Liver (tissue), 8 donors: ENCODE measurements at regions not wholly inside any gene's neighbourhood (a gene's known extent, or its start where the extent isn't known, plus 50 kb on each side); places are given as distances from the start of the nearest gene placed in this dataset.

Experiments used
- DNase-seq: peaks from one replicate; pipeline ENCODE4 v3.0.0-alpha.2; 2017; ENCODE audit warnings: low spot score
- H3K27ac ChIP-seq, 2 donors: one replicate each; pipeline ENCODE4 v1.7.0; 2013; ENCODE audit warnings: inconsistent platforms in 2 of 2, low read length in 2 of 2, control low read depth in 1 of 2, low read depth in 1 of 2, mild to moderate bottlenecking in 1 of 2
- H3K27me3 ChIP-seq, 4 donors: one replicate each; pipeline versions ENCODE4 v1.6.1 to v1.7.0; 2013; ENCODE audit warnings: low read length in 3 of 4, inconsistent platforms in 1 of 4, mild to moderate bottlenecking in 1 of 4, moderate library complexity in 1 of 4; ENCODE audit not compliant: control insufficient read depth in 4 of 4, insufficient read depth in 4 of 4
- H3K36me3 ChIP-seq, 4 donors: one replicate each; pipeline versions ENCODE4 v1.6.1 to v1.7.0; 2013; ENCODE audit warnings: low read length in 3 of 4, mild to moderate bottlenecking in 3 of 4, low read depth in 1 of 4, moderate library complexity in 1 of 4; ENCODE audit not compliant: control insufficient read depth in 4 of 4, insufficient read depth in 3 of 4
- H3K4me1 ChIP-seq, 4 donors: one replicate each; pipeline versions ENCODE4 v1.6.1 to v1.7.0; 2013; ENCODE audit warnings: low read length in 3 of 4, mild to moderate bottlenecking in 3 of 4, moderate library complexity in 1 of 4; ENCODE audit not compliant: control insufficient read depth in 4 of 4, insufficient read depth in 4 of 4
- H3K4me3 ChIP-seq, 3 donors: one replicate each; pipeline versions ENCODE4 v1.6.1 to v1.7.0; 2013; ENCODE audit warnings: low read length in 3 of 3, control low read depth in 1 of 3, low read depth in 1 of 3, mild to moderate bottlenecking in 1 of 3
- H3K9ac ChIP-seq, 2 donors: one replicate each; pipeline ENCODE4 v1.7.0; 2013; ENCODE audit warnings: low read length in 2 of 2, mild to moderate bottlenecking in 2 of 2, moderate library complexity in 2 of 2, control low read depth in 1 of 2, low read depth in 1 of 2
- H3K9me3 ChIP-seq, 4 donors: one replicate each; pipeline versions ENCODE4 v1.6.1 to v1.7.0; 2013; ENCODE audit warnings: low read length in 3 of 4; ENCODE audit not compliant: control insufficient read depth in 4 of 4
- EGR1 ChIP-seq, 2 donors: IDR thresholded peaks; 2 replicates each; pipeline ENCODE4 v1.6.1; 2016 to 2018; ENCODE audit warnings: antibody characterized with exemption in 2 of 2, low read depth in 2 of 2
- FOXA1 ChIP-seq: IDR thresholded peaks from 2 replicates; pipeline ENCODE4 v1.6.1; 2016; ENCODE audit warnings: antibody characterized with exemption
- FOXA2 ChIP-seq: IDR thresholded peaks from 2 replicates; pipeline ENCODE4 v1.6.1; 2016; ENCODE audit warnings: antibody characterized with exemption
- GABPA ChIP-seq, 2 donors: IDR thresholded peaks in 1 of 2; conservative IDR thresholded peaks in 1 of 2; 2 replicates each; pipeline ENCODE4 v1.6.1; 2016; ENCODE audit warnings: antibody characterized with exemption in 2 of 2, mild to moderate bottlenecking in 1 of 2, moderate library complexity in 1 of 2
- HNF4A ChIP-seq, 2 donors: conservative IDR thresholded peaks; 2 replicates each; pipeline ENCODE4 v1.6.1; 2016; ENCODE audit warnings: antibody characterized with exemption in 2 of 2, mild to moderate bottlenecking in 2 of 2
- HNF4G ChIP-seq: IDR thresholded peaks from 2 replicates; pipeline ENCODE4 v1.6.1; 2016; ENCODE audit warnings: antibody characterized with exemption
- JUND ChIP-seq, 2 donors: IDR thresholded peaks; 2 replicates each; pipeline ENCODE4 v1.6.1; 2016; ENCODE audit warnings: antibody characterized with exemption in 2 of 2
- NR2F2 ChIP-seq: IDR thresholded peaks from 2 replicates; pipeline ENCODE4 v1.6.1; 2016; ENCODE audit warnings: antibody characterized with exemption
- RAD21 ChIP-seq, 2 donors: IDR thresholded peaks; 2 replicates each; pipeline ENCODE4 v1.6.1; 2016; ENCODE audit warnings: antibody characterized with exemption in 2 of 2, mild to moderate bottlenecking in 2 of 2
- REST ChIP-seq: IDR thresholded peaks from 2 replicates; pipeline ENCODE4 v1.6.1; 2016; ENCODE audit warnings: antibody characterized with exemption, mild to moderate bottlenecking
- RXRA ChIP-seq, 2 donors: IDR thresholded peaks; 2 replicates each; pipeline ENCODE4 v1.6.1; 2017 to 2018; ENCODE audit warnings: antibody characterized with exemption in 2 of 2, mild to moderate bottlenecking in 1 of 2
- SP1 ChIP-seq: IDR thresholded peaks from 2 replicates; pipeline ENCODE4 v1.6.1; 2018; ENCODE audit warnings: antibody characterized with exemption, mild to moderate bottlenecking
- TAF1 ChIP-seq: conservative IDR thresholded peaks from 2 replicates; pipeline ENCODE4 v1.6.1; 2016; ENCODE audit warnings: antibody characterized with exemption, mild to moderate bottlenecking
- YY1 ChIP-seq: IDR thresholded peaks from 2 replicates; pipeline ENCODE4 v1.6.1; 2016; ENCODE audit warnings: antibody characterized with exemption, mild to moderate bottlenecking
- ZBTB33 ChIP-seq: IDR thresholded peaks from 2 replicates; pipeline ENCODE4 v1.6.1; 2016; ENCODE audit warnings: antibody characterized with exemption
- WGBS: extraction: QIAGEN DNeasy Blood & Tissue Kit; methylation state at CpG from one replicate; pipeline ENCODE4 v1.1.7; 2013; 5-methylcytosine and 5-hydroxymethylcytosine counted together
- TF ChIP-seq, protein P1 (sequence below): IDR thresholded peaks from 2 replicates; pipeline ENCODE4 v1.6.1; 2016; ENCODE audit warnings: antibody characterized with exemption
- TF ChIP-seq, protein P2 (sequence below): IDR thresholded peaks from 2 replicates; pipeline ENCODE4 v1.6.1; 2016; ENCODE audit warnings: antibody characterized with exemption
- TF ChIP-seq, protein P3 (sequence below): fragments of 150-350 bp; IDR thresholded peaks from 2 replicates; pipeline ENCODE4 v1.5.1; 2017; ENCODE audit warnings: improper control_type of control experiment, low read depth, low read length; ENCODE audit not compliant: missing input control
- donor health status: healthy.
- donor health status: healthy.
- donor health status: healthy.
- donor health status: healthy.
- donor health status: healthy.

DNA sequence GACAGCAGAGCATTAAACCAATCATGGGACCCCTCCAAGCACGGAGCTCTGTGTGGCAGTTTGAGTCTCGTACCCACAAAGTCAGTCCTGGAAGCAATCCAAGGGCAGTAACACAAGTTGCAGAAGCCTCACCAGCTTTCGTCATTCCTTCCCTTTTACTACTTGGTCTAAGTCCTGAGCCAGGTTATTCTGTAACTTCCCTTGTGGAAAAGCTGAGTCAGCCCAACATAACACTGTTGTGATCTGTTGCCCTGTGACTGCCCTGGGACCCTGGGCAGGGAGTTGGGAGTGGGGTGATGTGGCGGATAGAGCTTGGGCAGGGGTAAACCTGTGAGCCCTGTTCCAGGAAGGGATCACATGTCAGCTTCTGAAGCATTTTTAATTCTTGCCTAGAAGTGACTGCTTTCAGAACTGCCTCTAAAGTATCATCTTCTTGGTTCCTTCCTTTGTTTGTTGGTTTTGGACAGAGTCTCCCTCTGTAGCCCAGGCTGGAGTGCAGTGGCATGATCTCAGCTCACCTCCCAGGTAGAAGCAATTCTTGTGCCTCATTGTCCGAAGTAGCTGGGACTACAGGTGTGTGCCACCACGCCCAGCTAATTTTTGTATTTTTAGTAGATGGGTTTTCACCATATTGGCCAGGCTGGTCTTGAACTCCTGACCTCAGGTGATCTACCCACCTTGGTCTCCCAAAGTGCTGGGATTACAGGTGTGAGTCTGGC lies 183.7 kb upstream of the JAG1 start:
- Histone ChIP-seq H3K9ac (no peak overlapping the region), H3K27ac (no peak overlapping the region)

More for the DNA sequence above, 183.7 kb upstream of the JAG1 start:
- peak; percentile 47 for TF ChIP-seq SP1
- peak in 1 of 2 donors; percentile 24 for TF ChIP-seq RAD21 (IDR thresholded peaks at IDR 0.05)
- peak; percentile 32 for TF ChIP-seq REST
- peak in 1 of 2 donors; percentile 81 for TF ChIP-seq EGR1 (IDR thresholded peaks at IDR 0.05; ENCODE audit: low read depth in 2 of 2)
- TF ChIP-seq HNF4G: no peak
- no peak for TF ChIP-seq NR2F2
- TF ChIP-seq FOXA2: no peak
- TF ChIP-seq FOXA1: no peak
- TF ChIP-seq, protein P1, sequence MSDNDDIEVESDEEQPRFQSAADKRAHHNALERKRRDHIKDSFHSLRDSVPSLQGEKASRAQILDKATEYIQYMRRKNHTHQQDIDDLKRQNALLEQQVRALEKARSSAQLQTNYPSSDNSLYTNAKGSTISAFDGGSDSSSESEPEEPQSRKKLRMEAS: peak; percentile 27
- no peak for TF ChIP-seq TAF1
- TF ChIP-seq YY1: no peak
- no peak for TF ChIP-seq GABPA (IDR thresholded peaks at IDR 0.05 in 1 of 2, conservative IDR thresholded peaks at IDR 0.05 in 1 of 2)
- peak; percentile 96 to 99 for TF ChIP-seq JUND (IDR thresholded peaks at IDR 0.05)
- TF ChIP-seq, protein P2, sequence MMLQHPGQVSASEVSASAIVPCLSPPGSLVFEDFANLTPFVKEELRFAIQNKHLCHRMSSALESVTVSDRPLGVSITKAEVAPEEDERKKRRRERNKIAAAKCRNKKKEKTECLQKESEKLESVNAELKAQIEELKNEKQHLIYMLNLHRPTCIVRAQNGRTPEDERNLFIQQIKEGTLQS: peak; percentile 90
- TF ChIP-seq, protein P3, sequence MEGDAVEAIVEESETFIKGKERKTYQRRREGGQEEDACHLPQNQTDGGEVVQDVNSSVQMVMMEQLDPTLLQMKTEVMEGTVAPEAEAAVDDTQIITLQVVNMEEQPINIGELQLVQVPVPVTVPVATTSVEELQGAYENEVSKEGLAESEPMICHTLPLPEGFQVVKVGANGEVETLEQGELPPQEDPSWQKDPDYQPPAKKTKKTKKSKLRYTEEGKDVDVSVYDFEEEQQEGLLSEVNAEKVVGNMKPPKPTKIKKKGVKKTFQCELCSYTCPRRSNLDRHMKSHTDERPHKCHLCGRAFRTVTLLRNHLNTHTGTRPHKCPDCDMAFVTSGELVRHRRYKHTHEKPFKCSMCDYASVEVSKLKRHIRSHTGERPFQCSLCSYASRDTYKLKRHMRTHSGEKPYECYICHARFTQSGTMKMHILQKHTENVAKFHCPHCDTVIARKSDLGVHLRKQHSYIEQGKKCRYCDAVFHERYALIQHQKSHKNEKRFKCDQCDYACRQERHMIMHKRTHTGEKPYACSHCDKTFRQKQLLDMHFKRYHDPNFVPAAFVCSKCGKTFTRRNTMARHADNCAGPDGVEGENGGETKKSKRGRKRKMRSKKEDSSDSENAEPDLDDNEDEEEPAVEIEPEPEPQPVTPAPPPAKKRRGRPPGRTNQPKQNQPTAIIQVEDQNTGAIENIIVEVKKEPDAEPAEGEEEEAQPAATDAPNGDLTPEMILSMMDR: no peak
- peak; percentile 71 to 75 for TF ChIP-seq HNF4A (conservative IDR thresholded peaks at IDR 0.05)
- TF ChIP-seq ZBTB33: no peak
- peak; percentile 32 to 63 for TF ChIP-seq RXRA (IDR thresholded peaks at IDR 0.05)
- no peak overlapping the region for H3K4me3 ChIP-seq
- WGBS: 42% methylated on average over 6 of the region's 6 CpGs
- H3K4me1 ChIP-seq: peaks cover 0 to 12% (median 10%) of the 10 kb centered on the region in 4 donors
- DNase-seq: peak; percentile 37
- no peaks in the 10 kb centered on the region for H3K36me3 ChIP-seq
- H3K27me3 ChIP-seq: no peaks in the 10 kb centered on the region
- H3K9me3 ChIP-seq: no peaks in the 10 kb centered on the region
